ENCODE measurements at regions not wholly inside any gene's neighbourhood (a gene's known extent, or its start where the extent isn't known, plus 50 kb on each side); places are given as distances from the start of the nearest gene placed in this dataset.
A peak's percentile ranks its signal among the peaks of the same experiment; 100 is the strongest.
"Not testable (repeated sequence)": the region's sequence is repeated elsewhere in the genome, so short reads cannot be mapped to it uniquely, and the experiment has no call there.

GRCh38 chr6:103534095-103534494 is 1325.6 kb downstream of the HACE1 start:
- DNase-seq, result no peak

- DNase-seq, result no peak
Measured at GRCh38 chr6:103522045-103522444, 1337.7 kb downstream of the HACE1 start.

- no peak for DNase-seq
Measured at GRCh38 chr6:103516336-103516735, 1343.4 kb downstream of the HACE1 start.

GRCh38 chr6:103507052-103507451 is 1352.7 kb downstream of the HACE1 start:
- DNase-seq, result no peak

- DNase-seq, result no peak
Measured at GRCh38 chr6:103505155-103505518, 1354.6 kb downstream of the HACE1 start.

GRCh38 chr6:103504501-103505154 is 1355.1 kb downstream of the HACE1 start:
- no peak for DNase-seq

- DNase-seq, result not testable (repeated sequence)
Measured at GRCh38 chr6:103496588-103496987, 1363.1 kb downstream of the HACE1 start.

- DNase-seq, result no peak
Measured at GRCh38 chr6:103456652-103457051, 1403.1 kb downstream of the HACE1 start.

- DNase-seq, result no peak
Measured at GRCh38 chr6:103455275-103455674, 1404.4 kb downstream of the HACE1 start.

GRCh38 chr6:103409475-103409874 is 1450.2 kb downstream of the HACE1 start:
- no peak for DNase-seq

GRCh38 chr6:103405321-103405720 is 1454.4 kb downstream of the HACE1 start:
- no peak for DNase-seq

- no peak for DNase-seq
Measured at GRCh38 chr6:103404799-103405198, 1454.9 kb downstream of the HACE1 start.

GRCh38 chr6:103396768-103397167 is 1463.0 kb downstream of the HACE1 start:
- no peak for DNase-seq

- DNase-seq, result no peak
Measured at GRCh38 chr6:103379272-103379671, 1480.4 kb downstream of the HACE1 start.

- no peak for DNase-seq
Measured at GRCh38 chr6:103367212-103367611, 1492.5 kb downstream of the HACE1 start.

- DNase-seq, result no peak
Measured at GRCh38 chr6:103356531-103356930, 1503.2 kb downstream of the HACE1 start.

GRCh38 chr6:103344554-103345163 is 1515.1 kb downstream of the HACE1 start:
- DNase-seq, result no peak

- peak; percentile 5 for DNase-seq
Measured at GRCh38 chr6:103335412-103335811, 1524.3 kb downstream of the HACE1 start.

- peak; percentile 82 for DNase-seq
Measured at GRCh38 chr6:103326760-103327757, 1532.7 kb downstream of the HACE1 start.

- no peak for DNase-seq
Measured at GRCh38 chr6:103313432-103313831, 1546.3 kb downstream of the HACE1 start.

GRCh38 chr6:103294376-103294775 is 1565.3 kb downstream of the HACE1 start:
- not testable (repeated sequence) for DNase-seq

- DNase-seq, result no peak
Measured at GRCh38 chr6:103284835-103285234, 1574.9 kb downstream of the HACE1 start.

- DNase-seq, result no peak
Measured at GRCh38 chr6:103280417-103280816, 1579.3 kb downstream of the HACE1 start.
